HepG2 (cell line): ENCODE measurements at regions not wholly inside any gene's neighbourhood (a gene's known extent, or its start where the extent isn't known, plus 50 kb on each side); places are given as distances from the start of the nearest gene placed in this dataset.

Source experiments
- ATAC-seq: fragments of 200-7000 bp; cut with Tn5 transposase; 3 replicates; pipeline ENCODE4 v1.9.1; 2020; ENCODE audit warnings: mild to moderate bottlenecking, moderate library complexity
- BruUV-seq: library from RNA; stranded (reverse); fragments of 400-500 nt; replicated peaks from 2 replicates; lab custom pipeline; 2021; lab: Mats Ljungman, UMichigan
- CTCF ChIA-PET: fragments of 300-600 bp; formaldehyde crosslinking; extraction: SDS; loops from one replicate; lab custom pipeline; 2021; ENCODE audit warnings: low total read pairs, inconsistent platforms, low intra/inter-chr PET ratio; lab: Yijun Ruan, JAX
- POLR2A ChIA-PET: fragments of 350-600 bp; sonication (Branson Sonifier 250); formaldehyde crosslinking; loops from one replicate; lab custom pipeline; 2020; ENCODE audit warnings: antibody characterized with exemption, inconsistent platforms; lab: Yijun Ruan, JAX
- DNase-seq: peaks from one replicate; pipeline ENCODE4 v3.0.0-alpha.2; 2015; ENCODE audit warnings: low spot score
- FAIRE-seq: peaks from 3 replicates; lab custom pipeline; 2011; peaks lifted over from hg19 to GRCh38; lab: Jason Lieb, UNC
- H2AFZ ChIP-seq: one replicate; pipeline ENCODE4 v1.6.1; 2011; ENCODE audit warnings: low read length, inconsistent platforms
- H3K27ac ChIP-seq: fragments of 300-600 bp; 3 replicates; pipeline ENCODE4 v1.8.0; 2011; ENCODE audit warnings: mixed run types, mild to moderate bottlenecking, mixed read lengths, low read length, inconsistent platforms; ENCODE audit not compliant: insufficient read depth; ENCODE audit errors: extremely low read length
- H3K27me3 ChIP-seq, 2 experiments: fragments of 200-600 bp in 1 of 2; 2 replicates in 1 of 2; 3 replicates in 1 of 2; pipeline versions ENCODE4 v1.6.0 to v1.8.0; 2011; ENCODE audit warnings: low read length in 2 of 2, mild to moderate bottlenecking in 2 of 2, moderate library complexity in 2 of 2, inconsistent platforms in 1 of 2; ENCODE audit not compliant: insufficient read depth in 2 of 2, control insufficient read depth in 1 of 2
- H3K36me3 ChIP-seq, 2 experiments: fragments of 200-600 bp in 1 of 2; replicated peaks in 1 of 2; 2 replicates in 1 of 2; 3 replicates in 1 of 2; pipeline versions ENCODE4 v1.5.1 to v1.8.0; 2011; ENCODE audit warnings: low read length in 2 of 2, inconsistent platforms in 1 of 2; ENCODE audit not compliant: insufficient read depth in 2 of 2, control insufficient read depth in 1 of 2
- H3K4me1 ChIP-seq: 2 replicates; pipeline ENCODE4 v1.5.1; 2012; ENCODE audit warnings: low read length, inconsistent platforms; ENCODE audit not compliant: insufficient read depth
- H3K4me2 ChIP-seq: 2 replicates; pipeline ENCODE4 v1.6.0; 2011; ENCODE audit warnings: low read depth, low read length, inconsistent platforms
- H3K4me3 ChIP-seq, 3 experiments: fragments of 200-600 bp in 1 of 3; sonication (generic), shearing (Covaris generic) in 1 of 3; replicated peaks in 1 of 3; 2 replicates each; pipeline ENCODE4 v1.5.1; 2011 to 2016; ENCODE audit warnings: low read length in 3 of 3, inconsistent platforms in 2 of 3, low read depth in 2 of 3, mild to moderate bottlenecking in 2 of 3, control low read depth in 1 of 3, mixed read lengths in 1 of 3; ENCODE audit not compliant: insufficient read depth in 1 of 3
- H3K79me2 ChIP-seq: one replicate; pipeline ENCODE4 v1.6.1; 2011; ENCODE audit warnings: low read length, inconsistent platforms; ENCODE audit not compliant: insufficient read depth
- H3K9ac ChIP-seq: 2 replicates; pipeline ENCODE4 v1.6.0; 2011; ENCODE audit warnings: mild to moderate bottlenecking, low read depth, low read length, inconsistent platforms; ENCODE audit not compliant: insufficient read depth
- H3K9me3 ChIP-seq: 2 replicates; pipeline ENCODE4 v1.5.1; 2012; ENCODE audit warnings: mild to moderate bottlenecking, low read length
- H4K20me1 ChIP-seq: 2 replicates; pipeline ENCODE4 v1.6.0; 2011; ENCODE audit warnings: inconsistent platforms, mild to moderate bottlenecking, low read length, moderate library complexity; ENCODE audit not compliant: insufficient read depth
- CEBPG ChIP-seq: IDR thresholded peaks from 2 replicates; pipeline ENCODE4 v1.6.1; 2016
- ETS1 ChIP-seq: sonication (generic); formaldehyde crosslinking; IDR thresholded peaks from 2 replicates; pipeline ENCODE4 v1.4.0; 2020; ENCODE audit warnings: missing genetic modification reagents
- GMEB1 ChIP-seq: sonication (generic); formaldehyde crosslinking; IDR thresholded peaks from 2 replicates; pipeline ENCODE4 v1.5.1; 2020; ENCODE audit warnings: missing genetic modification reagents, mild to moderate bottlenecking, borderline replicate concordance
- MED1 ChIP-seq: sonication (generic); formaldehyde crosslinking; IDR thresholded peaks from 2 replicates; pipeline ENCODE4 v1.4.0; 2020; ENCODE audit warnings: missing genetic modification reagents
- POLR2A ChIP-seq, 2 experiments: IDR thresholded peaks; 2 replicates each; pipeline ENCODE4 v1.6.1; 2011; ENCODE audit warnings: low read depth in 2 of 2, low read length in 2 of 2, mild to moderate bottlenecking in 1 of 2, moderate library complexity in 1 of 2; ENCODE audit not compliant: insufficient read depth in 1 of 2
- SNAPC2 ChIP-seq: sonication (generic); formaldehyde crosslinking; IDR thresholded peaks from 2 replicates; pipeline ENCODE4 v1.8.1; 2022; ENCODE audit warnings: mild to moderate bottlenecking, missing genetic modification reagents
- TIGD3 ChIP-seq: sonication (generic); formaldehyde crosslinking; IDR thresholded peaks from 2 replicates; pipeline ENCODE4 v1.5.1; 2020; ENCODE audit warnings: mild to moderate bottlenecking, missing genetic modification reagents, borderline replicate concordance
- WGBS: methylation state at CpG from one replicate; pipeline ENCODE4 v1.1.6; 2017; ENCODE audit warnings: low lambda C conversion rate; 5-methylcytosine and 5-hydroxymethylcytosine counted together
- in situ Hi-C: cut with HindIII; loops from 2 replicates; pipeline ENCODE4 v1.10.0; 2017; ENCODE audit warnings: low pct_unique_long_range_greater_than_20kb; ENCODE audit not compliant: extremely low pct_ligation_motif_present
- intact Hi-C: fragments of 100-400 bp; cut with micrococcal nuclease; formaldehyde crosslinking; loops from one replicate; pipeline ENCODE4 v1.10.0; 2022; ENCODE audit not compliant: unreplicated experiment

GRCh38 chr3:20909511-20909910, 723.5 kb upstream of the SGO1 start:
- CTCF ChIA-PET, result no interaction called here
- FAIRE-seq, result no peak
- H3K79me2 ChIP-seq, result no peaks in the 10 kb centered on the region
- DNase-seq, result no peak
- H3K4me2 ChIP-seq, result no peak overlapping the region
- H4K20me1 ChIP-seq, result no peaks in the 10 kb centered on the region
- H3K4me3 ChIP-seq, result no peak overlapping the region
- H3K27ac ChIP-seq, result no peak overlapping the region
- H3K4me1 ChIP-seq, result no peaks in the 10 kb centered on the region
- POLR2A ChIA-PET, result no interaction called here
- H2AFZ ChIP-seq, result no peak overlapping the region
- in situ Hi-C loops, result no loop called here
- no peaks in the 10 kb centered on the region for H3K27me3 ChIP-seq
- no peak for ATAC-seq
- intact Hi-C loops, result no loop called here
- no peak overlapping the region for H3K9ac ChIP-seq
- WGBS, result 1% methylated on average over 3 of the region's 3 CpGs
- no TSS peak for BruUV-seq
- H3K9me3 ChIP-seq, result peaks cover 76% of the 10 kb centered on the region
- no peaks in the 10 kb centered on the region for H3K36me3 ChIP-seq
- TF ChIP-seq SNAPC2 (no peak), POLR2A (IDR thresholded peaks at IDR 0.05; ENCODE audit: insufficient read depth in 1 of 2, low read depth in 2 of 2, low read length in 2 of 2) (no peak), MED1 (CRISPR knock-in tag) (no peak), GMEB1 (CRISPR knock-in tag) (no peak), ETS1 (CRISPR knock-in tag) (no peak), TIGD3 (no peak), CEBPG (CRISPR knock-in tag) (no peak)
